ENCODE measurements at regions not wholly inside any gene's neighbourhood (a gene's known extent, or its start where the extent isn't known, plus 50 kb on each side); places are given as distances from the start of the nearest gene placed in this dataset.

GRCh38 chr6:69581581-69581980 is 215.2 kb downstream of the LMBRD1 start:
- ATAC-seq, result no peak
- H3K27me3 Mint-ChIP-seq (ENCODE audit: low read depth), result no peaks in the 10 kb centered on the region

GRCh38 chr6:69580706-69581105 is 216.1 kb downstream of the LMBRD1 start:
- H3K27me3 Mint-ChIP-seq (ENCODE audit: low read depth), result no peaks in the 10 kb centered on the region
- no peak overlapping the region for H3K4me3 Mint-ChIP-seq
- ChIA-PET POLR2A (no interaction called here), CTCF (no interaction called here)
- no peaks in the 10 kb centered on the region for H3K9me3 Mint-ChIP-seq
- DNase-seq (ENCODE audit: low spot score), result no peak
- no peaks in the 10 kb centered on the region for H3K4me1 Mint-ChIP-seq
- ATAC-seq, result no peak
- no peak overlapping the region for H3K27ac Mint-ChIP-seq
- H3K36me3 Mint-ChIP-seq, result no peaks in the 10 kb centered on the region
- TF ChIP-seq CDX4 (CRISPR knock-in tag; IDR thresholded peaks at IDR 0.05; ENCODE audit: borderline replicate concordance) (no peak), KAT7 (CRISPR knock-in tag; IDR thresholded peaks at IDR 0.05; ENCODE audit: borderline replicate concordance) (no peak), ATF3 (CRISPR knock-in tag; conservative IDR thresholded peaks at IDR 0.05) (no peak), ZNF396 (CRISPR knock-in tag; IDR thresholded peaks at IDR 0.05; ENCODE audit: borderline replicate concordance) (no peak), PRRX2 (CRISPR knock-in tag; IDR thresholded peaks at IDR 0.05) (no peak), ZNF416 (CRISPR knock-in tag; IDR thresholded peaks at IDR 0.05) (no peak), ZNF532 (CRISPR knock-in tag; IDR thresholded peaks at IDR 0.05; ENCODE audit: borderline replicate concordance) (no peak)
- TF ChIP-seq, protein P1, sequence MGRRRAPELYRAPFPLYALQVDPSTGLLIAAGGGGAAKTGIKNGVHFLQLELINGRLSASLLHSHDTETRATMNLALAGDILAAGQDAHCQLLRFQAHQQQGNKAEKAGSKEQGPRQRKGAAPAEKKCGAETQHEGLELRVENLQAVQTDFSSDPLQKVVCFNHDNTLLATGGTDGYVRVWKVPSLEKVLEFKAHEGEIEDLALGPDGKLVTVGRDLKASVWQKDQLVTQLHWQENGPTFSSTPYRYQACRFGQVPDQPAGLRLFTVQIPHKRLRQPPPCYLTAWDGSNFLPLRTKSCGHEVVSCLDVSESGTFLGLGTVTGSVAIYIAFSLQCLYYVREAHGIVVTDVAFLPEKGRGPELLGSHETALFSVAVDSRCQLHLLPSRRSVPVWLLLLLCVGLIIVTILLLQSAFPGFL (CRISPR knock-in tag; IDR thresholded peaks at IDR 0.05; ENCODE audit: borderline replicate concordance), result no peak
- TF ChIP-seq, protein P2, sequence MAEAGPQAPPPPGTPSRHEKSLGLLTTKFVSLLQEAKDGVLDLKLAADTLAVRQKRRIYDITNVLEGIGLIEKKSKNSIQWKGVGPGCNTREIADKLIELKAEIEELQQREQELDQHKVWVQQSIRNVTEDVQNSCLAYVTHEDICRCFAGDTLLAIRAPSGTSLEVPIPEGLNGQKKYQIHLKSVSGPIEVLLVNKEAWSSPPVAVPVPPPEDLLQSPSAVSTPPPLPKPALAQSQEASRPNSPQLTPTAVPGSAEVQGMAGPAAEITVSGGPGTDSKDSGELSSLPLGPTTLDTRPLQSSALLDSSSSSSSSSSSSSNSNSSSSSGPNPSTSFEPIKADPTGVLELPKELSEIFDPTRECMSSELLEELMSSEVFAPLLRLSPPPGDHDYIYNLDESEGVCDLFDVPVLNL (CRISPR knock-in tag; IDR thresholded peaks at IDR 0.05; ENCODE audit: borderline replicate concordance, low read depth), result no peak

More at GRCh38 chr6:69581581-69581980, 215.2 kb downstream of the LMBRD1 start:
- no peak for DNase-seq (ENCODE audit: low spot score)
- ChIA-PET CTCF (no interaction called here), POLR2A (no interaction called here)
- no peak for TF ChIP-seq FOXK1 (CRISPR knock-in tag; IDR thresholded peaks at IDR 0.05)
- TF ChIP-seq RORB (CRISPR knock-in tag; IDR thresholded peaks at IDR 0.05), result no peak
- TF ChIP-seq ATF3 (CRISPR knock-in tag; conservative IDR thresholded peaks at IDR 0.05), result no peak
- no peak for TF ChIP-seq ZNF396 (CRISPR knock-in tag; IDR thresholded peaks at IDR 0.05; ENCODE audit: borderline replicate concordance)
- no peak for TF ChIP-seq ATF2 (CRISPR knock-in tag; IDR thresholded peaks at IDR 0.05; ENCODE audit: borderline replicate concordance, low read depth)
- TF ChIP-seq NR3C1 (CRISPR knock-in tag; conservative IDR thresholded peaks at IDR 0.05; ENCODE audit: low read depth), result no peak
- no peak for TF ChIP-seq HMGXB4 (CRISPR knock-in tag; IDR thresholded peaks at IDR 0.05)
- no peak for TF ChIP-seq MYBL2 (CRISPR knock-in tag; IDR thresholded peaks at IDR 0.05)
- TF ChIP-seq, protein P3, sequence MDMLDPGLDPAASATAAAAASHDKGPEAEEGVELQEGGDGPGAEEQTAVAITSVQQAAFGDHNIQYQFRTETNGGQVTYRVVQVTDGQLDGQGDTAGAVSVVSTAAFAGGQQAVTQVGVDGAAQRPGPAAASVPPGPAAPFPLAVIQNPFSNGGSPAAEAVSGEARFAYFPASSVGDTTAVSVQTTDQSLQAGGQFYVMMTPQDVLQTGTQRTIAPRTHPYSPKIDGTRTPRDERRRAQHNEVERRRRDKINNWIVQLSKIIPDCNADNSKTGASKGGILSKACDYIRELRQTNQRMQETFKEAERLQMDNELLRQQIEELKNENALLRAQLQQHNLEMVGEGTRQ (CRISPR knock-in tag; IDR thresholded peaks at IDR 0.05), result no peak
- TF ChIP-seq, protein P4, sequence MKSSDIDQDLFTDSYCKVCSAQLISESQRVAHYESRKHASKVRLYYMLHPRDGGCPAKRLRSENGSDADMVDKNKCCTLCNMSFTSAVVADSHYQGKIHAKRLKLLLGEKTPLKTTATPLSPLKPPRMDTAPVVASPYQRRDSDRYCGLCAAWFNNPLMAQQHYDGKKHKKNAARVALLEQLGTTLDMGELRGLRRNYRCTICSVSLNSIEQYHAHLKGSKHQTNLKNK (CRISPR knock-in tag; IDR thresholded peaks at IDR 0.05), result no peak
- TF ChIP-seq ESRRA (CRISPR knock-in tag; IDR thresholded peaks at IDR 0.05; ENCODE audit: borderline replicate concordance), result no peak
- TF ChIP-seq NR2C2 (CRISPR knock-in tag; IDR thresholded peaks at IDR 0.05), result no peak
- Mint-ChIP-seq H3K36me3 (no peaks in the 10 kb centered on the region), H3K9me3 (no peaks in the 10 kb centered on the region), H3K4me1 (no peaks in the 10 kb centered on the region), H3K4me3 (no peak overlapping the region), H3K27ac (no peak overlapping the region)

Data from WTC11 (cell line).